ENCODE measurements at regions not wholly inside any gene's neighbourhood (a gene's known extent, or its start where the extent isn't known, plus 50 kb on each side); places are given as distances from the start of the nearest gene placed in this dataset.

- no peak for TF ChIP-seq CTCF (IDR thresholded peaks at IDR 0.05; ENCODE audit: control extremely low read depth in 1 of 3, insufficient read depth in 1 of 3, low read depth in 1 of 3, low read length in 3 of 3)
- TF ChIP-seq POLR2A (IDR thresholded peaks at IDR 0.05; ENCODE audit: control extremely low read depth in 1 of 2, low read depth in 2 of 2, low read length in 2 of 2), result no peak
Measured at GRCh38 chr18:60215432-60215831, 157.1 kb downstream of the MC4R start.

Measured in H1 (cell line).